ENCODE measurements at regions not wholly inside any gene's neighbourhood (a gene's known extent, or its start where the extent isn't known, plus 50 kb on each side); places are given as distances from the start of the nearest gene placed in this dataset.

DNA sequence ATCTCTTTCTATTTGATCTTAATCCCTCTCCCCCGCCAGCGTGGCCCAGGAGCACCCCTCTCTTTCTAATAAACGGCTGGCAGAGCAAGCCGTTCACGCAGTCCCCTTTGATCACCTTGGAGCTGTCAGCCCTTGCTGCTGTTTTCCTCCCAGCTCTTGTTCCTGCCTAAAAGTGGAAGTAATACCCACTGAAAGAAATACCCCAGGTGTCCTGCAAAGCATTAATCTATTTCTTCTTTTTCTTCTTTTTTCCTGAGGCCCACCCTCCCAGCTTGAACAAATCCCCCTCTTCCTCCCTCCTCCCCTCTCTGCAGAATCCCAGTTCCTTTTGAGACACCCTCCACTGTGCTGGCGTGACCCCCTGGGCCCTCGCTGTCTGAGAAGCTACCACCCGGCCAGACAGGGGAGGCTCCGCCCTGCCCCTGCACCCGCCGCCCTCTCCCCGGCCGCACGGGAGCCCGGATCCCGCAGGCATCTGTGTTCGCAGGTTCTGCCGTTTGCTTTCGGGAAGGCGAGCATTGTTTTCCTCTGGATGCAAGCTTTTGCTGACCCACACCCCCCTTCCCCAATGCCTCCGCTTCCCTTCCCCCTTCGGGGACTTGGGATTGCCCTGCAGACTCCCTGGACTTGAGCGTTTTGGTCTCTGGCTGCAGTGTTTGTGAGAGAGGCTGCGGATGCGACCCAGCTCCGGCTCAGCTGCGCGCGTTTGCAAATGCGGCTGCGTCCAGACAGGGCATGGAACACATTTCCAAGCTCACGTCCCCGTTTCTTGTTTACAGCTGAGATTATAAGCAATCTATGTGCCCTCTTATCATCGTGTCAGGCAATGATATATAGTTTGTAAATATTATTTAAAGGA lies 631.5 kb downstream of the NYAP2 start:
- TF ChIP-seq CTCF (conservative IDR thresholded peaks at IDR 0.05) (no peak), ZFX (IDR thresholded peaks at IDR 0.05) (no peak)
